NCI-H82 treated with DMSO at 0.1 percent for 48 hours (cell line): ENCODE measurements at regions not wholly inside any gene's neighbourhood (a gene's known extent, or its start where the extent isn't known, plus 50 kb on each side); places are given as distances from the start of the nearest gene placed in this dataset.

Experiments used
- DNase-seq: peaks from one replicate; lab custom pipeline; 2025; ENCODE audit not compliant: unreplicated experiment; lab: John Stamatoyannopoulos, UW

GRCh38 chr20:40326784-40327183 is 362.3 kb downstream of the MAFB start:
- no peak for DNase-seq

- DNase-seq = no peak
Observed at GRCh38 chr20:40325006-40325568, 363.9 kb downstream of the MAFB start.

DNA sequence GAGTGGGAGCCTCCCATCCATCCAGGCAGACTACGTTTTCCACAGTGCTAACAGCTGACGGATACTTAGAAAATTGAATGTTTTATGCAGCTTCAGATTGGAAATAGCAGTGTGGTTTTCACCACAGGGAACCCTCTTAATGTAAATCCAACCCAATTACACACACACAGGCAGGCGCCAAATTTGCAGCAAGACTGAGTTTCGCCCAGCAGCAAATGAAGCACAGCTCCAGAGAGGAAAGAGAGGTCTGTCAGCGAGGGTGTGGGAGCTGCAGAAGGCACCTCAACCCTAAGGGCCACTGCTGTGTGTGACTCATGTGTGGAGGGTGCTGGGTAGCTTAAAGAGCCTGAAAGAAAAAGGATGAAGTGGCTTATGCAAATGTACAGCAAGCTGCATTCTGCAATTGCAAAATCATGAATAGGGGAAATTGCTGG is 365.7 kb downstream of the MAFB start:
- DNase-seq = no peak

DNA sequence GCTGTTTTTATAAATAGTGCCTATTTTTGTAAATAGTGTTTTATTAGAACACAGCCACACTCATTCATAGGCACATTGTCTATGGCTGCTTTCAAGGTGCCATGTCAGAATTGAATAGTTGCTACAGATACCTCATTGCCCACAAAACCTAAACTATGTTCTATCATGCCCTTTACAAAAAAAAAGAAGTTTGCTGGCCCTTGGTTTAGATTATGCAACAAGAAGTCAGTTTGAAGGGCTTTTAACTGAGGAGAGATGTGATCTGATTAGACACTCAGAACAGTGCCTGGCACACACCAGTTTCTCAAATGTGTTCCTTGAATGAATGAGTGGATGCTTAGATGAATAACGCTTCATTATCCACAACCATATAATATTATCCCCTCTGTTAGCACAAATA is 366.1 kb downstream of the MAFB start:
- DNase-seq = no peak

GRCh38 chr20:40320517-40321011 is 368.5 kb downstream of the MAFB start:
- no peak for DNase-seq

GRCh38 chr20:40319741-40320516 is 369.1 kb downstream of the MAFB start:
- peak; percentile 11 for DNase-seq

GRCh38 chr20:40319056-40319455 is 370.0 kb downstream of the MAFB start:
- no peak for DNase-seq

DNA sequence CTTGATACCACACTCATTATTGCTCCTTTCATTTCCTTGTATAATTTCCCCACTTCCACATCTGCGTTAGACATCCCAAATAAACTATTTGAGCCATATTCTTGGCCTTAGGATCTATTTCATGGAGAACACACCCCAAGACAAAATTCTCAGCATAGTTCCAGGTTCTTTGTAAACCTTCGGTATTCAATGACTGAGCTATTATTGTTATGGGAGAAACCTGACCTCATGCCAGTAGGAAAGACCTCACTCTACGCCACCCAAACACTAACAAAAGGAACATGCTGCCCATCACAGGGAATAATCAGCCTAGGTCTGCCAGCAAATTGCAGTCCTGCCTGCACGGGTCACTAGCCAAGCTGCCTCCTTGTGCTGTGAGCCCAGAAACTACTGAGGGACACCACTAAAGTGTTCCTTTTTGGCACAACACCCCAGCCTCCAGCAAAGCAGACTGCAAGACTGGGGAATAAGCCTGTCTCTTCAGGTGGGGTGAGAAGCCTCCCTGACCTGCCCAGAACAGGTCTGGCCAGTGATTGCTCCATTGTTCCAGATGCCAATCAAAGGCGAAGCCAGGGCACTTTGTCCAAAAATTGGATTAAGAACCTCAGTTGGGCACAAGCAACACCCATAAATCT is 371.8 kb downstream of the MAFB start:
- DNase-seq = no peak

GRCh38 chr20:40314278-40314677 is 374.8 kb downstream of the MAFB start:
- DNase-seq = no peak

GRCh38 chr20:40313730-40314129 is 375.3 kb downstream of the MAFB start:
- no peak for DNase-seq

GRCh38 chr20:40309731-40310130 is 379.3 kb downstream of the MAFB start:
- no peak for DNase-seq

GRCh38 chr20:40307997-40308396 is 381.0 kb downstream of the MAFB start:
- DNase-seq = no peak

DNA sequence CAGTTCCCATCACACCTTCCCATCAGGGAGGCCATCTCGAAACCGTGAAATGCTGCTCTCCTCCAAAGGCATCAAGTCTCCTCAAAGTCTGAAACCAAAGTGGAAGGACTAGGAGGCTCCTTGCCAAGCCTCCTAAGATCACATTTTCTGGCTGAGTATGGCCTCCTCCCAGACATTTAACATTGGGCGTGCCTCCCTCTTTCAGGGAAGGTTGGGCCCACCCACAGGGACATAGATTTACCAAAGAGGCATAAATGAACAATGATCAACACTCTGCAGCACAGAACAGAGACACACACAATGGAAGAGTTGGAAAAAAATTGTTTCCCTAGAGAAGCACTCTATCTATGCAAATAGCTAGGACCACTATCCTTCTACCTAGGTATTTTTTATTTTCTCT is 381.8 kb downstream of the MAFB start:
- no peak for DNase-seq

DNA sequence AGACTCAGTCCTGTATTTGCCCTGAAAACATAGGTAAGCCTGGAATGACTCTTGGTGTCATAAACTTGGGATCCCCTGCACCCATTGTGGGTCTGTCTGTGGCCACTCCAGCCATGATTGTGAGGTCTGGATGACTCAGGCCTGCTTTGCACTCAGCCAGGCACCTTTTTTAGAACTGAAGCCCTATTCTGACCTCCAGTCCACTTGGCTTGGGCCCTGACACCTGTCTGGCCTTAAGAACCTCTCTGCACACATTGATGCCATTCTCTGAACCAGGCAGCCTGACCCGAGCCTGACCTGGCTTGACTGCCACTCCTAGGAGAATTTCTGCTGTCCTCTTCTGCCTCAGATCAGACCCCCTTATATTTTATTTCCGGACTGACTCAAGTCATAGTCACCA is 383.7 kb downstream of the MAFB start:
- no peak for DNase-seq

- no peak for DNase-seq
Observed at GRCh38 chr20:40304119-40304613, 384.9 kb downstream of the MAFB start.

DNA sequence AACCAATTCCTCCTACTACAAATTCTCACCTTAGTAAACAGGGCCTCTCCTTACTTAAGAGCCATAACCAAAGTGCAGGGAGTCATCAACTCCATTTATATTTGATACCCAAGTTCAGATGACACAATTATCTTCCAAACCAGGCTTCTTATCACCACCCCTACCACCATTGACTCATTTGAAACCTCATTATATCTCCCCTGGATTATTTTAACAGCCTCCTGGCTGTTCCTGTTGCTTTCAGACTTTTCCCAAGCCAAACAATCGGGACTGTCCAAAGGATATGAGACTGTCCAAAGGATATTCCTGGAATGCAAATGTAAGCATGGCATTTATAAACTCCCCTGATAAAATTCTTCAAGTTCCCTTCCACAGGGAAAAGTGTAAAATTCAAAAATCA is 394.3 kb downstream of the MAFB start:
- DNase-seq = no peak

DNA sequence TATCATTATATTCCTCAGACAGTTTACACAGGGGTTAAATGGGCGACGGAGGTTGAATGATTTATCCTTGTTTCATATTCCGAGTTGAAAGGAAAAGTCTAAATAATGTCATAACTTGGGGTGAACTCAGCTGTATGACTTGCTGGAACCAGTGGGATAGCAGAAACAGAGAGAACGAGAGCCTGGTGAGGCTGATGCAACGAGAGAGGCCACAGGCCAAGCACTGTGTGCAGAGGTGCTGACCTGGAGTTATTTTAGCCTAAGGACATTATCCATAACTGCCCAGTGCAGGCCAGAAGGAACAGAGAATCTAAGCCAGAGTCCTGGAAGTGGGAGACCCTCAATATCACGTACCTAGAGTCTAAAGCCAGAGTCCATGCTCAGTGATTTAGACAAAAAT is 394.9 kb downstream of the MAFB start:
- DNase-seq = no peak

DNA sequence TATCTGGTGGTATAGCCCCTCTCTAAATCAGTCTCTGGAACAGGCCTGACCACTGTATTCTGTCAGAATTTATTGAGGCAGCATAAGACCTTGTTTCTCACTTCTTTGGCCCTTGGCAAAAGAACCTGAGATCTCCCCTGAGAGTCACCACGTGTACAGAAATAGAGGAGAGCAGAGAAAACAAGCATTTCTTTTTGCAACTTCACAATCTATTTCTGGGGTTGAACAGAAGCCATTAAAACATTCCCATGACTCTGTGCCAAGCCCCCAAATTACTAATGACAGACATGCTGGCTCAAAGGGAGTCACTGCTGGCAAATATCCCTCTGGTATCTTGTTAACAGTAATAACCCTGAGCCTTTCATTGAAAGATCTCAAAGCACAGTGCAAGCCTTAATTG is 395.3 kb downstream of the MAFB start:
- DNase-seq = no peak

DNA sequence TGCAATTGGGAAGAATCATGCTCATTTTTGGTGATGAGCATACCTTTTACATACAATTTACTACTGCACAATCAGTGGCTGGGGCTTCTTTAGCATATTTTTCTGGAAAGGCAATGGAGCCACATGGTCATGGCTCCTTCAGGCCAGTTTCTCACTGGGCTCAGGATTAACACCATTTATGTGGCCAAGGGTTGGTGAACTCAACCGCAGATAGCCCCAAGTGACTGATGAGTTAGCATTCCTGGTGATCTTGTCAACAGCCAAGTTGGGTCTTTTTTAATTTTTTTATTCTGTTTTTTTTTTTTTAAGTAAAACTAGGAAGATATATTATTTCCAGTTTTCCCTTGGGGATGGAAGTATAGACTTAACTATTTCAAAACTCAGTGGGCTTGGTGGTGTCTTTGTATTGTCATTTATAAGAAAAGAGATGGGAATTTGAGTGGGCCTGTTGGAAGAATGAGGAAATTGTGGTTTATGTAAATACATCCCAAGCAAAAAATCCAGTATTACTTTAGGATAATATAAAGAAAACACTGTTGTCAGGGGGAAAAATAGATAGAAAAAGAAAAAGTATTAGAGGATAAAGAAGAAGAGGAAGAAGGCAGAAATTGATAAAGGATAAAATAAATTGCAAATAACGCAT is 397.4 kb downstream of the MAFB start:
- DNase-seq = no peak

DNA sequence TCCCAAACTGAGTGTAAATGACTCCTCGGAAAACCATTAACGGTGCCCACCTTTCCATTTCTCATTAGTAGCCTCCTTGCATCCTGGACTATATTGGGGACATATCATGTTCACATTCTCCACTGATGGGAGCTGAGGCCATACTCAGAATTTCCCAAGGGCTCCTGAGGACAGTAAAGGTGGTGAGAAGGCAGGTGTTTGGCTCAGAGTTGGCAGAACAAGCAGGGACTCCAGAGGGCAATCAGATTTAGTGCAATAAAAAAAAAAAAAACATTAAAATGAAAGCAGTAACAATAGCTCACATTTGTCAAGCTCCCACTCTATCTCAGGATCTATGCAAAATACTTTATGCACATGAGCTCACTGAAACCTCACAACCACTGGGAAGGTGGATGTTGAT is 401.4 kb downstream of the MAFB start:
- DNase-seq = no peak

DNA sequence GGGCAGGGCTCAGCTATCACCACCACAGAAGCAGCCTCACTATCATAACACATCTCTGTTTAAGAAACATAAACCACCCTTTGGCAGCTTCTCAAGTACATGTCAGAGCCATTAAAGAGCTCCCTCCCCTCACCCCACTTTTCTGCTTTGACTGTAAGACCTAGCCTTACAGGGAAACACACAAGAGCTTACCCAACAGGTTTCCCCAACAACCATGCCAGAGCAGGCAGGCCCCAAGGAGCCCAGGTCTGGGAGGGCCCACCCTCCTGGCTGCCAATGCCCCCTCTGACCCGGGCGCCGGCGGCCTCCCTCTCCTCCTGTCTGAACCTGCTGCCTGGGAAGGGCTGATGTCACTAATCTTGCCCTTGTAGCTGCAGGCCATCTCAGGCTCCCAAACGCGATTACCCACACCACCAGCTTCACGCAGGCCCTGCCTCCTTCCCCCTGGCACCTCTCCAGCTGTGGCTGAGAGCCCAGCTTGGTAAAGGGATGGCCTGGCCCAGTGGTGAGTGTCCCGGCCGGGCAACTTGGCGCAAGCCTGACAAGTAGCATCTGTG is 402.0 kb downstream of the MAFB start:
- no peak for DNase-seq
